ENCODE measurements at regions not wholly inside any gene's neighbourhood (a gene's known extent, or its start where the extent isn't known, plus 50 kb on each side); places are given as distances from the start of the nearest gene placed in this dataset.
"Not testable (repeated sequence)": the region's sequence is repeated elsewhere in the genome, so short reads cannot be mapped to it uniquely, and the experiment has no call there.

GRCh38 chr6:140192018-140192417, 817.6 kb upstream of the CITED2 start:
- DNase-seq: no peak

GRCh38 chr6:140189263-140189662, 814.8 kb upstream of the CITED2 start:
- not testable (repeated sequence) for DNase-seq

- no peak for DNase-seq
These were observed 811.5 kb upstream of the CITED2 start for GRCh38 chr6:140185991-140186390.

- DNase-seq: no peak
These were observed 809.4 kb upstream of the CITED2 start for GRCh38 chr6:140183881-140184280.

GRCh38 chr6:140182821-140183220, 808.4 kb upstream of the CITED2 start:
- no peak for DNase-seq

- no peak for DNase-seq
These were observed 807.4 kb upstream of the CITED2 start for GRCh38 chr6:140181876-140182275.

GRCh38 chr6:140180306-140180705, 805.9 kb upstream of the CITED2 start:
- no peak for DNase-seq

- DNase-seq: no peak
These were observed 804.5 kb upstream of the CITED2 start for GRCh38 chr6:140178935-140179334.

- DNase-seq: no peak
These were observed 804.1 kb upstream of the CITED2 start for GRCh38 chr6:140178520-140178919.

- no peak for DNase-seq
These were observed 801.9 kb upstream of the CITED2 start for GRCh38 chr6:140176306-140176705.

GRCh38 chr6:140175486-140175885, 801.0 kb upstream of the CITED2 start:
- DNase-seq: no peak

GRCh38 chr6:140174524-140174923, 800.1 kb upstream of the CITED2 start:
- DNase-seq: no peak

- no peak for DNase-seq
These were observed 793.9 kb upstream of the CITED2 start for GRCh38 chr6:140168365-140168764.

GRCh38 chr6:140160909-140161308, 786.5 kb upstream of the CITED2 start:
- DNase-seq: no peak

- no peak for DNase-seq
These were observed 786.0 kb upstream of the CITED2 start for GRCh38 chr6:140160494-140160893.

- DNase-seq: no peak
These were observed 781.7 kb upstream of the CITED2 start for GRCh38 chr6:140156131-140156530.

GRCh38 chr6:140155451-140156126, 781.1 kb upstream of the CITED2 start:
- no peak for DNase-seq

GRCh38 chr6:140153703-140154102, 779.3 kb upstream of the CITED2 start:
- no peak for DNase-seq

- not testable (repeated sequence) for DNase-seq
These were observed 773.7 kb upstream of the CITED2 start for GRCh38 chr6:140147825-140148814.

- DNase-seq: no peak
These were observed 766.4 kb upstream of the CITED2 start for GRCh38 chr6:140140891-140141290.

- no peak for DNase-seq
These were observed 764.0 kb upstream of the CITED2 start for GRCh38 chr6:140138311-140139010.

- DNase-seq: no peak
These were observed 759.8 kb upstream of the CITED2 start for GRCh38 chr6:140134224-140134623.

- no peak for DNase-seq
These were observed 755.6 kb upstream of the CITED2 start for GRCh38 chr6:140130074-140130473.

Measured in NCI-H510A (cell line).